GM21423 (cell line): ENCODE measurements at regions not wholly inside any gene's neighbourhood (a gene's known extent, or its start where the extent isn't known, plus 50 kb on each side); places are given as distances from the start of the nearest gene placed in this dataset.
A peak's percentile ranks its signal among the peaks of the same experiment; 100 is the strongest.
"Not testable (repeated sequence)": the region's sequence is repeated elsewhere in the genome, so short reads cannot be mapped to it uniquely, and the experiment has no call there.

Source experiments
- ATAC-seq: cut with Tn5 transposase; IDR thresholded peaks from one replicate; pipeline ENCODE4 v1.9.1; 2021; ENCODE audit warnings: mild to moderate bottlenecking, moderate library complexity; ENCODE audit not compliant: unreplicated experiment

DNA sequence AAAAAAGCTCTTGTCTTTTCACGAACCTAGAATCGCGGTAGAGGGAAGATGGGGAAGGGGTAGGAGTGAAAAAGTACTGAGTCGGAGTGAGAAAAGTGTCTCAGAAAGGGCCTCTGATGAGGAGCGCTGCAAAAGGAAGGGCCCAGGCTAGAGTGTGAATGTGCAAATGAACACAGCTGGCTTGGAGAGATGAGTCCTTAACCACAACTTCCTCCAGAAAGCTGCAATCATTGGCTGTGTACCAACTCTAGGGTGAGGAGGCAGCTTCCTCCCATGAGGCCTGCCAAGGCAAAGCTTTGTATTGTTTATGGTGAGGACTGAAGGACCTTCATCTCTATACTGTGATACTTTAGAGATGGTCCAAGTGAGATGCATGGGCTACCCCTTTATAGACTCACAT is 566.9 kb upstream of the ANO5 start:
- ATAC-seq, result no peak

DNA sequence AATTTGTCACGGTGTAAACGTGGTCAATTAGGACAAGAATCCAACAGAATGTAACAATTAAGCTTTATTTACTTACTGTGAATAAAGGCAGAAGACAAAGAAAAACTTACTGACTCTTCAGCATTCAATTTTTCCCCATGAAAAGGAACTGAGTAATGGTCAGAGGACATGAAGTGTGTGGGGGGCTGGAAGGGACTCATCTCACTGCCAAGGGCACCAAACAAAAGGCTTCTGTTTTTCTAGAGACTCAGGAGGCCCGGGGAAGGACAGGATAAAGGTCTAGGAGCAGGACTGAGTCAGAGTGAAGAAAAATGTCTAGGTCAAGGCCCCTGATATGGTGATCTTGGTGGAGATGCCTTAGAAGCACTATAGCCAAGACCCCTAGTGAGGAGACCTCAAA is 564.2 kb upstream of the ANO5 start:
- ATAC-seq, result no peak

DNA sequence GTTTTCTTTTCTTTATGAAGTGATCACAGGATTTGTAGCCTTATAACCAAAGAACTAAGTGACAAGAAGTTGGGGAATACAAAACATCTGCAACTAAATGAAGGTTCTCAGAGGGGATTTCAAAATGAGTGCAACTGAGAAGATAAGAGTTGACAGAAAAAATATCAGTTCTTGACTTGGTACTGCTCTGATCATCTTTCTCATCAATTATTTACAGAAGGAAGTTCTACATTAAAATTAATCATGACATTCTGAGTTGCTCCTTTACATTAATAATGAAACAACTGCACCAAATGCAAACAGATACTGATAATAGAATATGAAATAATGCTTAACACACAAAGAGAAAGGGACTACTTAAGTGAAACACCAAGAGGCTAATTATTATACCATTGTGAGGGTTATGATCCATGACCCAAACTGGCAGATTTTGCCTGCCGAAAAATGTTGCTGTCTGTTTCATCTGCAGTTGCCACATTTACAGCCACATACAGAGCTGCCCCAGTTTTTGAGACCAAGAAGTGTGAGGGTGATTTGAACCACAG is 561.9 kb upstream of the ANO5 start:
- peak; percentile 61 for ATAC-seq

DNA sequence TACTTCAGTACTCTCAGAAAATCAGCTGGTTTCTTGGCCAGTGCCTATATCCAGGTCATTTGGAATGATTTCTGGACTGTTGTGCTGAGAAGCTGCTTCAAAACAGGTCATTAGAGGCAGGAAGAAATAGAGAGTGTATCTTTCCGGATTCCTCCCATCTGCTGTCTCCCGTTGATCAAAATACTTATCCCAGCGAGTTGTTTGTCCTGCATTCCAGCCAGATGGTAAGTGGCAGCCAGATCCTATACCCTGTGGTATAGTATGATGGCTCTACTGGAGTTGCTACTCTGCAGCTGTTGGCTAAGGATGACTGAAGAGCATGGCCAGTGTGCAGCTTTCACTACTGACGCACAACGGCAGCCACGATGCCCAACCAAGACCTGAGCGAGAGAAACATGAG is 560.9 kb upstream of the ANO5 start:
- no peak for ATAC-seq

DNA sequence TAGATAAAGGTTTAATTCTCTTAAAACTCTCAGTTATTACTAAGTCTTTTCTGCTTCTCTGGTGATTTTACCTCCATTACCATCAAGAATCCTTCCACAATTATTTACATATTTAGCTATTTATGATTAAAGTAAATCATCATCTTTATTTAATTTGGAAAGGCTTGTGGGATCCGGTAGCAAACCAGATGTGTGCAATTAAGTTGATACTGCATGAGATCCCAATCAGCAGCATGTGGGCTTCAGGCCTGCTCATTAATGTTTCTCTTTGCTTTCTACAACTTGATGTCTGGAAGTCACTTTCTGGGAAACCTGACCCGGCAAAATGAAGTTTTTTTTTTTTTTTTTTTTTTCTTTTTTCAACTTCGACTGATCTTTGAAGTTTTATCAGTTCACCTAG is 558.4 kb upstream of the ANO5 start:
- ATAC-seq, result no peak

DNA sequence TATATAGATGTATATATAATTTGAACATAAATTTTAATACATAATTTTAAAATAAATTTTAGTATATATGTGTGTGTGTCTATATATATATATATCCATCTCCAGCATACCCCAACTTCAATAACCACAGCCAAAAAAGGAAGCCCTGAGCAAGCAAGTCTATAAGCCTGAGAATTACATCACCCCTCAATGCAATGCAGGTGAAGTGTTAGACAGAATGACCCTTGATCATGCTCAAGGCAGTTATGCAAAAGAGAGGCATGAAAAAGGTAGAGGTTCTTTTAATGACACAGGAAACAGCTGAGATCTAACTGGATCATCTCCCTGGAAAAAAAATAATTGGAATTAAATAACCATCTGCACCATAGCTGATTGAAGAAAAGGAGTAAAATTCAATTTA is 557.9 kb upstream of the ANO5 start:
- ATAC-seq, result no peak

DNA sequence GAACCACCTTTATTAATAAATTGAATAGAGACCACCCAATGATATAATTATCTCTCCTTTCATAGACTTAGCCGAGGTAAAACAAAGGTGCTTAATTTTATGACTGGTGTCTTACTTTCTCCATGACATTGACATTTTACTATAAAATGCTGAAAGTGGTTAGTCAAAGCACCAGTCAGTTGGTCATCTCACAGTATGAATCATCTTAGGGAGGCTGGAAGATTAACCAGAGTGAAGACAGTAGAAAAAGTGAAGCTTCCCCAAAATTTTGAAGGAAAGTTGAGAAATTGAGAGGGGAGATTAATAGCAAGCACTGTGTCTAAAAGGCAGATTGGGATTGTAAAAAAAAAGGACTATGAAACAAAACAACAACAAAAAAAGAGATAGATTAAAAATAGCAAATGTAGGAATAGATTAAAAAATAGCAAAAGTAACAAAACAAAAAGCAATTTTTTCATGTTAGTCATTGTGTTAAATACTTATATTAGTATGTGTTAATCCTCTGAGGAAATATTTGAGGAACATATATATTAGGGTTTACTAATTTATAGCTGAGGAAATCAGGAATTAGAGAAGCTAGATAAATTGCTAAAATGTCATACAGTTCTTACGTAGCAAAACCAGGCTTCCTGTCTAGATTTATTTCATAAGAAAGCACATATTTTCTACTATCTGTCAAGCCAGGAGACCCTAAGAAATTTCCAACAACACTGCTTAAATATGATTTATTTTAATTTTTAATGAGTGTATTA is 557.3 kb upstream of the ANO5 start:
- ATAC-seq, result peak; percentile 42

DNA sequence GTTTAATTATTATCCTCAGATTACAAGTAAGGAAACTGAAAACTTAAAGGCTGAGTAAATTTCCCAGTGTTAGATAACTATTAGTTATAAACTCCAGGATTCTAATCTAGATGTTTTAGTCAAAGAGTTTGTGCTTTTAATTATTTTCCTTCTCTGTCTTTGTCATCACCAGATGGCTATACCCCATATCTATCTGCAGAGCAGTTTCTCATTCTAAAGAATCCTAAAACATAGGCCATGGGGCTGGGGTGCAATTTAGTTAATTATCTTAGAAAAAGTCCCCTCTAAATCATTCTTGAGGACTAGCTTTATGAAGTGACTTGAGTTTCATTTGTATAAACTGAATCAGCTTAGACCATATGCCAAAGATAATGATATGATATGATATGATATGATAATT is 556.3 kb upstream of the ANO5 start:
- ATAC-seq, result no peak

DNA sequence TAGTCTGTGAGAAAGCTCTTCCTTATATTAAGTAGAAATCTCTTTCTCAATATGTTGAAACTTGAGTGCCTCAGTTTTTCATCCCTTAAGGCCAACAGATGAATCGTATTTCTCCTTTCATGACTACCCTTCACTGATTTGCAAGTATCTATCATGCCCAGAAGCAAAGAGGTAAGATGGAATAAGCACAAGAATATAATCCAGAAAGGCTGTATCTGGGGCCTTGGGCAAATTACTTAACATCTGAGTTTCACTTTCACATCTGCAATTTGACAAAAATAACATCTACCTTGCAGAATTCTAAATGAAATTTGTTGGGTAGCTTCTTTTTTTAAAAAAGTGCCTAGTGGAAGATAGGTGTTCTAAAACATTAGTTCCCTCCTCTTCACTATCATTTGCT is 552.4 kb upstream of the ANO5 start:
- peak; percentile 63 for ATAC-seq

DNA sequence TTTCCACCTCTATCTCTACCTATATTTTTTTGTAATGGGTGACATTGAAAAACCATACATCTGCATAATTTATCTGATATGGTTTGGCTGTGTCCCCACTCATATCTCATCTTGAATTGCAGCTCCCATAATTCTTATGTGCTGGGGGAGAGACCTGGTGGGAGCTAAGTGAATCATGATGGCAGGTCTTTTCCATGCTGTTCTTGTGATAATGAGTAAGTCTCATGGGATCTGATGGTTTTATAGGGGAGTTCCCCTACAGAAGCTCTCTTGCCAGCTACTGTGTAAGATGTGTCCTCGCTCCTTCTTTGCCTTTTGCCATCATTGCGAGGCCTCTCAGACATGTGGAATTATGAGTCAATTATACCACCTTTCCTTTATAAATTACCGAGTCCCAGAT is 551.0 kb upstream of the ANO5 start:
- no peak for ATAC-seq

DNA sequence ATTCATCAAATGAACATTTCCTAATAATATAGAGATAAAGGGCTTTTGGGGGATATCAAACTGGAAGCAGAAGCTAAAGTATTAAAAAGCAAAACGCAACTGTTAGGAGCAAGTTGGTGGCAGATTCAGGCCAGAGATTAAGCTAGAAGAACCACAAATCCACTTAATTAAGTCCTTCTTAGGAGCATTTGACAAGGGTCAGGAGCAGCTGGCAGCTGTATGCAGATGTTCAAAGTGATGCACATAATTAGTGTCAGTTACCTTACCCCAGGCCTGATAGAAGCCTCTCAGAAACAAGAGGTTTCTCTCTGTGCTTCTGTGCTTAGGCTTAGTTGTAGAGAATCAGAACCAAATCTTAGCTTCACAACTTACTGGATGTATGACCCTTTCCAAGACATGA is 546.5 kb upstream of the ANO5 start:
- no peak for ATAC-seq

DNA sequence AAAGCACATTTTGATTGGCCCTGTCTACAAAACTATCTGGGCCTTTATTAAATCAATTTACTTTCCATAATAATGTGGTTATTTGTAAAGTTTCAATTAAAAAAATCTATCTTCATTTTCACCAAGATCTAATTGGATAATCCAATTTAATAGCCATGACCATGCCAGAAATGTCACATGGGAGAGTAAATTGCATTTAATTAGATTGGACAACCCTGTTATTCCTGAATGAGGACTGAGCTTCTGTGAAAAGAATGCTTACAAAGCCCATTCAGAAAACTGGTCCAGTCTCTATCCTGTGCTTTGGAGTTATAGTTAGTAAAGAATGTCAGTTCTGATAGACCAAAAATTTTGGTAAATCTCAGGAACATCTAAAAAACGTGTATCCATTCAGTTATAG is 541.9 kb upstream of the ANO5 start:
- no peak for ATAC-seq

DNA sequence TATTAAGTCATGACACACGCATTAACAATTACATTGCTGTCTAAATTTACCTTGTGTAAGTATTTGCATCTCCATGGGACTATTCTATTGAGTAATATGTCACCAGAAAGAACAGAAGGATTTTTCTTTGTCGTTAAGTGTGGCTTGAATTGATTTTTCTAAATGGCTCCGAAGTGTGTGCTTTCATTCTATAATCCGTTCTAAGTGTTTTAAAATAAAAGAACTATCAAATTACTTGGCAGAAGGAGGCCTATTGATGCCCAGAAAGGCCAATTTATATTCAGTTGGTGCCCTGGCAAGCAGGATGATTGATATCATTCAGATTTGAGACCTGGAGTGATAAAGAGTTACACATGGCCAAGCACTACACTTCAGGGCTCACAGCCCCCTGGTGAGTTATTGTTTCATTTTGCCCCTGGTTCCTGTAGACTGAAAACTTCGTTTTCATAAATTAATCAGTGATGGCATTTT is 538.9 kb upstream of the ANO5 start:
- no peak for ATAC-seq

DNA sequence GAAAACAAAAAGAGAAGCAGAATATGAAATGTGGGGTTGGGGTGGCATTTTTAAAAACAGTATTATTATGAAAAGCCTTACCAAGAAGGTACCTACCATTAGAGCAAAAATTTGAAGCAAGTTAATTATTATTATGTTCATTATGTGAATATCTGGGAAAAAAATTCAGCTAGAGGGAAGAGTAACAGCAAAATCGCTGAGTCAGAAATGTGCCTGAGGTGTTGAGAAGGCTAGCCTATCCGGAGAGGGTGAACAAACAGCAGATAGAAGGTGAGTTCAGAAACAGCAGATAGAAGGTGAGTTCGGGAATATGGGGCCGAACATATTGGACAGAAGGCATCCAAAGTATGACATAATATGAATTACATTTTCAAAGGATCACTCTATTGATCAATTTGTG is 536.8 kb upstream of the ANO5 start:
- ATAC-seq, result no peak

DNA sequence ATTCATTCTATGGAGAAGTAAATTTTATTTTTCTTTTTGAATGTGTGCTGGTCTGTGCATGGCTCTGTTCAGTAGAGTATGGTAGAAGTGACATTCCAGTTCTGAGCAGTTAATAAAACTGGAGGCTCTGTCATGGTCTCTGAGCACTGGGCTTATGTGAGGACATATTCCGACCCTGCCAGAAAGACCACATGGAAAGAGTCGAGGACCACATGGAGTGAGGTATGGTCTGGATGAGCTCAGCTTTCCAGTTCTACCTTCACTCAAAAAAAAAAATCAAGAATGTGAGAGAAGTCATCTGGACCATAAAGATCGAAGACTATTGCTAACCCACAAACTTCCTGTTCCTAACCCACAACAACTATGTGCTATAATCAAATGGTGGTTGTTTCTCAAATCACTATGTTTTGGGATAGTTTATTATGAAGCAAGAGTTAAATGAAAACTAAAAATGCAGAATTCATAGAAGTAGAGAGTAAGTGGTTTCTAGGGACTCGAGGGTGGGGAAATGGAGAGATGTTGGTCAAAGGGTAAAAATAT is 534.2 kb upstream of the ANO5 start:
- ATAC-seq, result no peak

DNA sequence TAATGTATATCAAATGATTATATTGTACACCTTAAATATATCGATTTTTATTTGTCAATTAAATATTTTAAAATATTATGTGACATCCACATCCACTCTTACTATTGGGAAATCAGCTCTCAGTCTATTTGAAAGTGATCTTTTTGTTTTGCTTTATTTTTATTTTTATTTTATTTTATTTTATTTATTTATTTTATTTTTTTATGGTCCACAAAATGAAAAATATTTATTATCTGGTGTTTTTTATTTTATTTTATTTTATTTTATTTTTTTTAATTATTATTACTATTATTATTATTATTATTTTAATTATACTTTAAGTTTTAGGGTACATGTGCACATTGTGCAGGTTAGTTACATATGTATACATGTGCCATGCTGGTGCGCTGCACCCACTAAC is 533.5 kb upstream of the ANO5 start:
- ATAC-seq, result not testable (repeated sequence)

DNA sequence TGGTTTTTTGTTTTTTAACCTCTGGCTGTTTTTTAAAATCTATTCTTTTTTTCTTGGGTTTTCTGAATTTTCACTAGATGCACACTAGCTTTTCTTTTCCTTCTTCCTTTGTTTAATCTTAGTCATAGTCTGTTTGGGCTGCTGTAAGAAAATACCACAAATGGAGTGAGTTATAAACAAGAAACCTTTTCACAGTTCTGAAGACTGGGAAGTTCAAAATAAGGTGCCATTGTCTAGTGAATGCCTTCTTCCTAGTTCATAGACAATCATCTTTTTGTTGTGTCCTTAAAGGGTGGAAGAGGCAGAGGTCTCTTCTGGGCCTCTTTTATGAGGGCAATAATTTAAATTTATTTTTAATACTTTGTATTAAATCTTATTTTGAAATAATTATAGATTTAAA is 532.9 kb upstream of the ANO5 start:
- ATAC-seq, result no peak

DNA sequence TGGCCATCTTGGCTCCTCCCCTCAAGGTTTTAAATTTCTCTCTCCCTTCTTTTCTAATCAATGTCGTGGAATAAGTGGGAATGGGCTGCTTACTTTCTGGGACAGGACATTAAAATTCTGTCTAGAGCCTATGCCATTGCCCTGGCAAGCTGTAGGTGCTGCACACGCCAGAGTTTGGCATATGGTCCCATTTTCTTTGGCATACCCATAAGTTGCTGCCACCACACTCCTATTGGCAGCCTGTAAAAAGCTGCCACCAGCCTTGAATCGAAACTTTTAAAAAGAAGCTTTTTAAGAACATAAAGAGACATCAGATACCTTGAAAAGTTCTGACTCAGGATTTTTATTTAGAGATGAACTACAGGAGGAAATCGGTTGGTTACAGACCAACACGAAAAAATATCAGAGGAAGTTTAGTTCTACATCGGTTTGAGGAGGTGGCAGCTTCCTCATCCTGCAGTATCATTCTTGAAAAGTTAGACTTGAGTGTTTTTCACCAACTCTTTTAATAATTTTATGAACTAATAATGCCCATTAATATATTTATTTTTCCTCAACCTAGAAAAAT is 517.8 kb upstream of the ANO5 start:
- ATAC-seq, result no peak

DNA sequence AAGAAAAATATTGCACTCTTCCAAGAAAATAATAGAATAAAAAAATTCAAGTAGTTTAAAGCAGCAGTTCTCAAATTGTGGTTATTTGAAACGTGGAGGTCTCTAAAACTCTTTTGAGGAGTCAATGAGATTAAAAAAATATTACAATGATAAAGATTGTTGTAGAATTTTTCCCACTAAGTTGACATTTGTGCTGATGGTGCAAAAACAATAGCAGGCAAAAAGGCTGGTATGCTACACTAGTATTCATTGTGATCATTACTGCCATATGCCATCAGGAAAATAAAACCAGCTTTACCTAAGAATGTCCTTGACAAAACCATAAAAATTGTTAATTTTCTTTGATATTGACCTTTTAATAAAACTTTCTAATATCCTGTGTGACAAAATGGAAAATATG is 505.2 kb upstream of the ANO5 start:
- ATAC-seq, result no peak

DNA sequence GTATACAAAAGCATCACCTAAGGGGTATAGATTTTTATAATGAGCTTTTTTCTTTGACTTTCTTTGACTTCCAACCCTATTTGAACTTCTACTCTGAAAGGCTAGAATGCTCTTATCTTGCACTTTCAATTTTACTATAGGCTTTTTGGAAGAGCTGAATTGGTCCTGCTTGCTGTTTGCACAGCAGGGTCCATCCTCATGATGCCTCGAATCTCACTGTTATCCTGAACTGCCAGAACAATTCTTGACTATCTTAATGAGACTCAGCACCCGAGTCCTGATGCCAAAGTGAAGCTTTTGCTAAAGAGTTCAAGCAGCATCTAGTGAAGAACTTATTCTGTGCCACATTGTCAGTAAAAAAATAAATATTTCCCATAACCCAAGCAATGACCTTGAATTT is 488.3 kb upstream of the ANO5 start:
- ATAC-seq, result no peak

DNA sequence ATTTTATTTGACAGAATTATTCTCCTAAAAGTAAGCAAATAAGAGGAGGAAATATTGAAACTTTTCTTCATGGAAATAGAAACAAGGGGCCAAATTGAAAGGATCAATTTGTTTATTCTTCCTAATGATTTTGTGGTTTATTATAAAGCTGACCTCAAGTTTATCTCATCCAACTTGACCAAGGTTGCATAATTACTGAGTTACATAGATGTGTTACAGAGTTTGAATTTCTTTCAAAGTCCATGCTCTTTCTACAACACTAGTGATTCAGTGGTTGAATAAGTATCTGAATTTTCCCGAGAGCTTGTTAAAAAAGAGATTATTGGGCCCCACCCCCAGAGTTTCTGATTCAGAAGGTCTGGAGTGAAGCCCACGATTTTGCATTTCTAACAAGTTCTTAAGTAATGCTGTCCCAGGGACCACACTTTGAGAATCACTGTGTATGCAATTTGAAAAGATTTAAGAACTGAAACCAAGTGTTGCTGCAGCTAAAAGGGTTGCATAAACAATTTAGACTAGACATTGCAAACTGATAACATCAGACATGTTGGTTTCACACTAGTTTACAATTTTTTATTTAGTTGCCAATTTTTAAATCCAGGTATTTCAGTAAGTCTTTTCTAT is 485.7 kb upstream of the ANO5 start:
- no peak for ATAC-seq

DNA sequence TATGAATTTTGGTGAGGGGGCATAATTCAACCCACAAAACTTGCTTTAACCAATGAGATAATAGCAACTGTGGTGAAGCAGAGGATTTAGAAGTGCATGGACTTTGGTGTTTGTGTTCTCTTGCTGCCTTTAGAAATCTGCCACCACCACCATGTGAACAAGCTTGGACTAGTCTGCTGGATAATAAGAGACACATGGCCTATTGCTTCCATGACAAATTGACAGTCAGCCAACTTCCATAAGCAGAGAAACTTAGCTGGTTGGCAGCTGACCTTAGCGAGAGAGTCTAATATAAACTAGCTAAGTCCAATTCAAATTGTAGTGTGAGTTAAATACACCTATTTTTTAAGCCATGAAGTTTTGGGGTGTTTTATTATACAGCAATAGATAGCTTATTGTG is 482.1 kb upstream of the ANO5 start:
- ATAC-seq, result no peak
